IPS DF 6.9 (cell line): ENCODE measurements at regions not wholly inside any gene's neighbourhood (a gene's known extent, or its start where the extent isn't known, plus 50 kb on each side); places are given as distances from the start of the nearest gene placed in this dataset.
"Not testable (repeated sequence)": the region's sequence is repeated elsewhere in the genome, so short reads cannot be mapped to it uniquely, and the experiment has no call there.

Experiments
- DNase-seq: peaks from one replicate; pipeline ENCODE4 v3.0.0-alpha.2; 2013; ENCODE audit warnings: low read depth, low spot score
- H3K27ac ChIP-seq: one replicate; pipeline ENCODE4 v1.5.1; 2013; ENCODE audit warnings: low read length, control low read depth
- H3K27me3 ChIP-seq: 2 replicates; pipeline ENCODE4 v1.6.1; 2013; ENCODE audit warnings: mild to moderate bottlenecking, low read length; ENCODE audit not compliant: control insufficient read depth, insufficient read depth
- H3K36me3 ChIP-seq: 2 replicates; pipeline ENCODE4 v1.6.1; 2013; ENCODE audit warnings: low read length; ENCODE audit not compliant: control insufficient read depth, insufficient read depth
- H3K4me1 ChIP-seq: 2 replicates; pipeline ENCODE4 v1.6.1; 2013; ENCODE audit warnings: low read length; ENCODE audit not compliant: control insufficient read depth, insufficient read depth
- H3K4me3 ChIP-seq: 2 replicates; pipeline ENCODE4 v1.5.1; 2013; ENCODE audit warnings: mild to moderate bottlenecking, low read length
- H3K9me3 ChIP-seq: 2 replicates; pipeline ENCODE4 v1.6.1; 2013; ENCODE audit warnings: low read length, inconsistent platforms; ENCODE audit not compliant: control insufficient read depth, insufficient read depth
- WGBS: extraction: QIAGEN DNeasy Blood & Tissue Kit; methylation state at CpG from one replicate; pipeline ENCODE4 v1.1.7; 2013; ENCODE audit warnings: mixed read lengths, missing lambda C conversion rate; ENCODE audit not compliant: insufficient read length, insufficient coverage; 5-methylcytosine and 5-hydroxymethylcytosine counted together

DNA sequence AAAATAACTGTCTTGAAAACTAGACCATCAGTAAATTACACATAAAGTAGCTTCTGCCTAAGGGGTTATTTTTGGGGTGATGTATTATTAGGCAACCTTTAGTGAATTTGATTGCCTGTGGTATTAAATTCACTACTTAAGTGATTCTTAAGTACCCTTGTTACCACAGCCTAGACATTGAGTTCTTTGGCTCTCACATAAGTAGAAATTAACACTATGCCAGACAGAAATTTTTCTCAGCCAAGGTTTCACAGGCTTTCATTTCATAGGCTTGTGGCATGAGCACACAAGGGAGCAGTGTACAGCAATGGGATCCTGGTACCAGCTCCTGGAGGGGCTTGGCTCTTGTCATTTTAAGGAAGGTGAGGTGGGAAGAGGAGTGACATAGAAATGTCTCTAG lies 218.5 kb downstream of the AASDHPPT start:
- no peaks in the 10 kb centered on the region for H3K4me1 ChIP-seq
- H3K4me3 ChIP-seq: no peak overlapping the region
- DNase-seq: no peak
- H3K9me3 ChIP-seq: no peaks in the 10 kb centered on the region
- no peaks in the 10 kb centered on the region for H3K27me3 ChIP-seq
- H3K27ac ChIP-seq: no peak overlapping the region
- H3K36me3 ChIP-seq: no peaks in the 10 kb centered on the region

DNA sequence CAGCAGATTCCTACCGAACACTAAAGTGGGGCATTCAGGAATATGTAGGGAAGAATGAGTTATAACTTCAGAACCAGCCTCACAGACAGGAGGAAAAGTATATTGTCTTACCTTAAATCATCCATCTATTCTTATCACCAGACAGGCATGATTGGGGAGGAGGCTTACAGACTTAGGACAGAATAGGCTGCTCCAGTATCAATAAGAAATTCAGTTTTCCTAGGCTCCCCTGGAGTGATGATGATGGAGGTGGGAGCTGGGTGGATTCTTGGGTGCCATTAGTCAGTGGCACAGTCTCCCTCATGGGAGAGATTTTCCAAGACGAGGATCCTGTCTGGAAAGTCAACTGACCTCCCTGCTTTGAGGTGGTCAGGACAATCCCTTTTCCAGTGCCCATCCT lies 225.0 kb downstream of the AASDHPPT start:
- Histone ChIP-seq H3K27me3 (no peaks in the 10 kb centered on the region), H3K27ac (no peak overlapping the region), H3K4me3 (no peak overlapping the region), H3K36me3 (no peaks in the 10 kb centered on the region), H3K9me3 (peaks cover 5% of the 10 kb centered on the region; the same call in 1 of the 2 replicates), H3K4me1 (no peaks in the 10 kb centered on the region)
- DNase-seq: no peak
- no CpG with 5 or more reads among the region's 2 CpGs for WGBS

DNA sequence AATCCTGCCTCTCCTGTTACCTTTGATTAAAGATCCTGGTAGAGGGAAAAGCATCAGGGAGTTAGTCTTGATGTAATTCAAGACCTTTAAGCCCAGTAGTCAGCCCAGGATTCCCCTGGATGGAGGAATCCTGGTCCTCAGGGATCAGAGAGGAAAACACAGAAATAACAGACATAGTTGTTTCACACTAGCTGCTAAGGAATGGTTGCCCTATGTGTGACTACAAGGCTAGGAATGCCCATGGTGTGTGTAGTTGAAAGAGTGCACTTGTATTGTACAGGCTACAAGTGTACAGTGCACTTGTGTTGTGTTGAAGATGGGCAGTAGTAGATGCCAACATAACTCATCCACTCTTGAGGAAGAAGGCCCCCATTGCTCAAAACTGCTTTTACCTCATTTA lies 226.8 kb downstream of the AASDHPPT start:
- H3K9me3 ChIP-seq: peaks cover 5% of the 10 kb centered on the region; the same call in 1 of the 2 replicates
- no peaks in the 10 kb centered on the region for H3K4me1 ChIP-seq
- H3K27me3 ChIP-seq: no peaks in the 10 kb centered on the region
- H3K27ac ChIP-seq: no peak overlapping the region
- no peak overlapping the region for H3K4me3 ChIP-seq
- DNase-seq: no peak
- no peaks in the 10 kb centered on the region for H3K36me3 ChIP-seq

DNA sequence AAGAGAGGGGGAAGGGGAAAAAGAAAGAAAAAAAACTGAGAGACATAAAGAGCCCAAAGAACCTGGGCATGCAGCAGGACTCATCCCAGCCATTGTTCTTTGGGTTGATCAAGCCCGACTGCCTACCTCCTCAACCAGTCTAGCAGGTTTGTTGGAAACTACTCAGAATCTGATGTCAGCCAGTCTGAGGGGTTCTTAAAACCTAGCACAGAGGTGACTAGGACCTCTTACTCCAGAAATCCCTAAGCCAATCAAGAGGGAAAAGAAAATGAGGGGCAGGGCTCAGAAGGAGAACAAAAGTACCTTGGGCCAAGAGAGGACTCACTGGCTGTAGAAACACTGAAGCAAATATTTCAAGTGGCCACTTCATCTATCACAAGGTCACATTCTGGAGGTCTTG lies 228.0 kb downstream of the AASDHPPT start:
- no CpG with 5 or more reads among the region's 1 CpG for WGBS
- H3K27me3 ChIP-seq: no peaks in the 10 kb centered on the region
- DNase-seq: no peak
- peaks cover 5% of the 10 kb centered on the region; the same call in 1 of the 2 replicates for H3K9me3 ChIP-seq
- no peak overlapping the region for H3K27ac ChIP-seq
- H3K36me3 ChIP-seq: no peaks in the 10 kb centered on the region
- no peaks in the 10 kb centered on the region for H3K4me1 ChIP-seq
- no peak overlapping the region for H3K4me3 ChIP-seq

DNA sequence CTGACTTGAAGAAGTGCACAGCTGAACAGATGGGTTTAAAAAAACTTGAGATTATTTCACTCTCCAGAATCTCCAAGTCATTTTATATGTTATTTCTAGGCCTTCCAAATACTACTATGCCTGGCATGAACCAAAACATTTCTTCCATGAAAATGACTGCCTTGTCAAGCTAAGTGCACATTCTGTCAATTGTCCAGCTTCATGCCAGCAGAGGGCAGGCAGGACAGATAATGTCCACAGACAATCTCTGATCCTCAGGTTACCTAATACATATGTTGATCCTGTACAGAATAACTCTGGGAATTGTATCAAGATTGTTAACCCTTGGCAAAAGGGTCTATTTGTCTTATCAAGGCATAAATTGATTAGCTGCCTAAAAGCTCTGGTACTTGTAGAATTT lies 229.5 kb downstream of the AASDHPPT start:
- no peaks in the 10 kb centered on the region for H3K27me3 ChIP-seq
- no peak for DNase-seq
- peaks cover 5% of the 10 kb centered on the region; the same call in 1 of the 2 replicates for H3K9me3 ChIP-seq
- H3K4me1 ChIP-seq: no peaks in the 10 kb centered on the region
- no peaks in the 10 kb centered on the region for H3K36me3 ChIP-seq
- no peak overlapping the region for H3K4me3 ChIP-seq
- no peak overlapping the region for H3K27ac ChIP-seq

DNA sequence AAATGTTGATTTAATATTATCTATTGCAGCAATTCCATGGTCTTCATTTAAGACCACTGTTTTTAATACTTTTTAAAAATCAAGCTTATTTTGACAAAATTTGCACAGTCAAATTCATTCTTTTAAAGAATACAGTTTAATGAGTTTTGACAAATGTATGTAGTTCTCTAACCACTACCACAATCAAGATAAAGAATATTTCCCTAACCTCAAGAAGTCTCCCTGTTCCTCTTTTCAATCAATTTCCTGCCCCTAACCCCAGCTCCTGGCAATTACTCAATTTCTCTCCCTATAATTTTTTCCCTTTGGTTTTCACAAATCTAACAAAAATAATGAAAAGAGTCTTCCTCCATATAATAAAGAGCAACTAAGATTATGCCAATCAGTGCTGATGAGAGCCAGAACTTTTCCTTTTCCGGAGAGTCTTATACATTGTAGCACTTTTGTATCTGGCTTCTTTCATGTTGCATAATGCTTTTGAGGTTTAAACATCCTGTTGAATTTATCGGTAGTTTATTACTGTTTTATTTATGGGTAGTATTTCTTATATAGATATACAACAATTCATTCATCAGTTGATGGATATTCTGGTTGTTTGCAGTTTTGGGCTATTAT lies 231.7 kb downstream of the AASDHPPT start:
- Histone ChIP-seq H3K4me3 (no peak overlapping the region), H3K4me1 (no peaks in the 10 kb centered on the region), H3K27me3 (no peaks in the 10 kb centered on the region), H3K9me3 (no peaks in the 10 kb centered on the region), H3K27ac (no peak overlapping the region), H3K36me3 (no peaks in the 10 kb centered on the region)
- WGBS: no CpG with 5 or more reads among the region's 2 CpGs
- no peak for DNase-seq

DNA sequence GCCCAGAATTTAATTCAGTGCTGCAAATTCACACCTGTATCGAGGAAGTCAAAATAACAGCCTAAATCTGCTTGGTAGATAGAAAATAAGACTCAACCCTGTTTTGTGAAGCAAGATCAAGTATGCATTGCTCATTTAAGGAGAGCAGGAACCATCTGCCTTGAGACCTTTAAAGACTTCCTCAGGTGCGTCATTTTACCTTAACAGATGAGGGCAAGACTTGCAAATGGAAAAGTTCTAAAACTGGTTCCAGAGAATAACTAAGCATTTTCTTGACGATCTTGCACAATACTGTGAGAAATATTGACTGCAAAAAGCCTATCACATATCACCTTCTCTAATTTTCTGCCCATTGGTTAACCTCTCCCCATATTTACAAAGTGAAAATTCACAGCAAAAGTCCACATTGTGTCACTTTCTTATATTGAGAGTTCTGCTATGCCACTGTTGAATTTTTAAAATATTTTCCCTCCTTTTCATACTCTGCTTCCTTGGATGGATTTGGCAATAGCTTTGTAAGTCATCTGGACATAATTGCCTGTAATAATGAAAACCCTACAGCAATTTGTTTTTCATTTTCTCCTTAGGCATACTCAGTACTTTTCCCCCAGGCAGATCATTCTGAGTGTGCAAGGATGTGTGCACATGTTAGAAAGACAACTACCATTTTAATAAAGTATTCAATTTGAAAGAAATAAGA lies 234.2 kb downstream of the AASDHPPT start:
- no CpG with 5 or more reads among the region's 3 CpGs for WGBS

DNA sequence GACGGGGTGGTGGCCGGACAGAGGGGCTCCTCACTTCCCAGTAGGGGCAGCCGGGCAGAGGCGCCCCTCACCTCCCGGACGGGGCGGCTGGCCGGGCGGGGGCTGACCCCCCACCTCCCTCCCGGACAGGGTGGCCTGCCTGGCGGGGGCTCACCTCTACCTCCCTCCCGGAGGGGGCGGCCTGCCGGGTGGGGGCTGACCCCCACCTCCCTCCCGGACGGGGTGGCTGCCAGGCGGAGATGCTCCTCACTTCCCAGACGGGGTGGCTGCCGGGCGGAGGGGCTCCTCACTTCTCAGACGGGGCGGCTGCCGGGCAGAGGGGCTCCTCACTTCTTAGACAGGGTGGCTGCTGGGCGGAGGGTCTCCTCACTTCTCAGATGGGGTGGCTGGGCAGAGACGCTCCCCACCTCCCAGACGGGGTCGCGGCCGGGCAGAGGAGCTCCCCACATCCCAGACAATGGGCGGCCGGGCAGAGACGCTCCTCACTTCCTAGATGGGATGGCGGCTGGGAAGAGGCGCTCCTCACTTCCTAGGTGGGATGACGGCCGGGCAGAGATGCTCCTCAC lies 239.8 kb downstream of the AASDHPPT start:
- H3K4me3 ChIP-seq, H3K9me3 ChIP-seq, H3K27me3 ChIP-seq, H3K36me3 ChIP-seq, DNase-seq, H3K4me1 ChIP-seq, H3K27ac ChIP-seq: not testable (repeated sequence)
- no CpG with 5 or more reads among the region's 36 CpGs for WGBS

More for the DNA sequence above, 234.2 kb downstream of the AASDHPPT start:
- H3K27me3 ChIP-seq: no peaks in the 10 kb centered on the region
- H3K4me1 ChIP-seq: no peaks in the 10 kb centered on the region
- no peaks in the 10 kb centered on the region for H3K9me3 ChIP-seq
- no peak overlapping the region for H3K27ac ChIP-seq
- no peak overlapping the region for H3K4me3 ChIP-seq
- DNase-seq: no peak
- H3K36me3 ChIP-seq: no peaks in the 10 kb centered on the region

DNA sequence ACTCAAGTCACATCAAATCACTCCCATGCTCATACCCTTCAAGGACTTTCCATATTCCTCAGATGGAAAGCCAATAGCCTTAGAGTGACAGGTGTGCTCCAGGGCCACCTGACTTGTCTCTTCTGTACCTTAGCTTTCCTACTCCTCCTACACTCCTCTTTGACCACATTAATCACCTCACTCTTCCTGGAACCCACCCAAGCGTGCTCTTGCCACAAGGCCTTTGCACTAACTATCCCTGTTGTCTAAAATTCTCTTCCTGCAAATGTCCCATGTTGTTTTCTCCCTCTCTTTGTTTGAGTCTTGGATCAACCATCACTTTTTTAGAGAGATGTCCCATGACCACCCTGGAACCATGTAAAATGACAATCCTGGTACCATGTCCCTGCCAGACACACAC lies 244.1 kb downstream of the AASDHPPT start:
- Histone ChIP-seq H3K4me3 (no peak overlapping the region), H3K9me3 (no peaks in the 10 kb centered on the region), H3K4me1 (0 out of 2 replicates have a peak, but pooled peaks cover 2% of the 10 kb centered on the region), H3K27ac (no peak overlapping the region), H3K27me3 (no peaks in the 10 kb centered on the region), H3K36me3 (no peaks in the 10 kb centered on the region)
- WGBS: no CpG with 5 or more reads among the region's 1 CpG
- no peak for DNase-seq

DNA sequence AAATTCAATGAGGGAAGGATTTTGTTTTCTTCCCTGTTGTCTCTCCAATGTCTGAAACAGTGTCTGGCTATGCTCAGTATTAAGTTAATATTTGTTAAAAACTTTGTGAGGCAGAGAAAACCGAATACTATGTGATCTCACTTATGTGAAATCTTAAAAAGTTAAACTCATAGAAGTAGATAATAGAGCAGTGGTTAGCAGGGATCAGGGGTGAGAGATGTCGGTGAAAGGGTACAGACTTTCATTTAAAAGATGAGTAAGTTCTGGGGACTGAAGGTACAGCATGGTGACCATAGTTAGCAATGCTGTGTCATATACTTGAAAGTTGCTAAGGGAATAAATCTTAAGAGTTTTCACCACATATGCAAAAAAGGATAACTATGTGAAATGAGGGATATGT lies 244.6 kb downstream of the AASDHPPT start:
- no CpG with 5 or more reads among the region's 2 CpGs for WGBS
- Histone ChIP-seq H3K27ac (no peak overlapping the region), H3K36me3 (no peaks in the 10 kb centered on the region)

DNA sequence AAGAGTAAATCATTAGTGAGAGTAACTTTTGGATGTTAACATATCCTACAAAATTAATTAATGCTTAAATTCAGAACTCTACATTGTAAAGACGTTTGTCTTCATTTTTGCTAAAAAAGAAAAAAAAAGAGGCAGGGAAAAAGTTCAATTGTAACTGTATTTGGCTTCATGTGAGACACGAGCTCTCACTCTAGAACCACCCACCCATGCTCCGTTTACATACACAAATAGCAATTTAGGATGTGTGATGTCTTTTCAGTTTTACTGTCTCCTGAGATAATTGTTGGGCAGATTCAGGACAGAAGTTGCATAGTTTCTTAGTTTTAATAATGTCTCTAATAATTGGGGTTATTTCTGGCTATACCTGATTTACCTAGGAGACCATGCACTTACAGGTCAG lies 248.6 kb downstream of the AASDHPPT start:
- no peaks in the 10 kb centered on the region for H3K36me3 ChIP-seq
- H3K9me3 ChIP-seq: no peaks in the 10 kb centered on the region
- H3K4me1 ChIP-seq: peaks cover 6% of the 10 kb centered on the region
- no peaks in the 10 kb centered on the region for H3K27me3 ChIP-seq
- no CpG with 5 or more reads among the region's 3 CpGs for WGBS
- no peak overlapping the region for H3K27ac ChIP-seq
- DNase-seq: no peak
- H3K4me3 ChIP-seq: no peak overlapping the region

More for the DNA sequence above, 244.6 kb downstream of the AASDHPPT start:
- Histone ChIP-seq H3K9me3 (no peaks in the 10 kb centered on the region), H3K4me3 (no peak overlapping the region), H3K4me1 (peaks cover 4% of the 10 kb centered on the region; the same call in 1 of the 2 replicates), H3K27me3 (no peaks in the 10 kb centered on the region)
- DNase-seq: no peak
